Smooth muscle cell (in vitro differentiated cells): ENCODE measurements at regions not wholly inside any gene's neighbourhood (a gene's known extent, or its start where the extent isn't known, plus 50 kb on each side); places are given as distances from the start of the nearest gene placed in this dataset.

Experiments used
- DNase-seq: peaks from one replicate; lab custom pipeline; 2025; ENCODE audit not compliant: unreplicated experiment; lab: John Stamatoyannopoulos, UW
- H2AFZ ChIP-seq: fragments of 200-600 bp; sonication (generic); 2 replicates; pipeline ENCODE4 v1.6.0; 2016; ENCODE audit warnings: antibody characterized with exemption, low read depth, mild to moderate bottlenecking
- H3F3A ChIP-seq: fragments of 200-600 bp; sonication (generic); 2 replicates; pipeline ENCODE4 v1.6.0; 2017; ENCODE audit warnings: antibody characterized with exemption, low read depth
- H3K27ac ChIP-seq: fragments of 200-600 bp; sonication (generic); 2 replicates; pipeline ENCODE4 v1.5.1; 2016; ENCODE audit warnings: low read depth, mild to moderate bottlenecking
- H3K27me3 ChIP-seq: fragments of 200-600 bp; sonication (generic); 2 replicates; pipeline ENCODE4 v1.6.1; 2016; ENCODE audit warnings: low read depth, mild to moderate bottlenecking
- H3K36me3 ChIP-seq: fragments of 200-600 bp; sonication (generic); 2 replicates; pipeline ENCODE4 v1.5.1; 2016; ENCODE audit warnings: low read depth
- H3K4me1 ChIP-seq: fragments of 200-600 bp; sonication (generic); 2 replicates; pipeline ENCODE4 v1.5.1; 2016; ENCODE audit warnings: low read depth
- H3K4me2 ChIP-seq: fragments of 200-600 bp; sonication (generic); 2 replicates; pipeline ENCODE4 v1.6.0; 2016; ENCODE audit warnings: mild to moderate bottlenecking
- H3K4me3 ChIP-seq: fragments of 200-600 bp; sonication (generic); 2 replicates; pipeline ENCODE4 v1.5.1; 2016; ENCODE audit warnings: mild to moderate bottlenecking
- H3K79me2 ChIP-seq: fragments of 200-600 bp; sonication (generic); 2 replicates; pipeline ENCODE4 v1.6.0; 2016; ENCODE audit warnings: low read depth, mild to moderate bottlenecking
- H3K9ac ChIP-seq: fragments of 200-600 bp; sonication (generic); 2 replicates; pipeline ENCODE4 v1.6.0; 2016; ENCODE audit warnings: low read depth
- H3K9me3 ChIP-seq: fragments of 200-600 bp; sonication (generic); replicated peaks from 2 replicates; pipeline ENCODE4 v1.5.1; 2016; ENCODE audit warnings: low read depth
- H4K20me1 ChIP-seq: fragments of 200-600 bp; sonication (generic); 2 replicates; pipeline ENCODE4 v1.6.0; 2016; ENCODE audit warnings: low read depth
- CTCF ChIP-seq: fragments of 200-600 bp; sonication (generic); IDR thresholded peaks from 2 replicates; pipeline ENCODE4 v1.5.1; 2017; ENCODE audit warnings: borderline replicate concordance, mild to moderate bottlenecking, antibody characterized with exemption; ENCODE audit not compliant: insufficient read depth, poor library complexity, severe bottlenecking
- WGBS: methylation state at CpG from one replicate; pipeline ENCODE4 v1.1.7; 2016; ENCODE audit warnings: low lambda C conversion rate; 5-methylcytosine and 5-hydroxymethylcytosine counted together

- WGBS: 54% methylated on average over 5 of the region's 5 CpGs
- no peaks in the 10 kb centered on the region for H3K27me3 ChIP-seq
Observed at GRCh38 chr14:65943916-65944410, 531.4 kb downstream of the FUT8 start.

GRCh38 chr14:65945327-65945726 lies 532.8 kb downstream of the FUT8 start:
- H3K4me1 ChIP-seq: no peaks in the 10 kb centered on the region
- 56% methylated on average over 3 of the region's 3 CpGs for WGBS

More at GRCh38 chr14:65943916-65944410, 531.4 kb downstream of the FUT8 start:
- H3F3A ChIP-seq: no peaks in the 10 kb centered on the region
- no peak overlapping the region for H2AFZ ChIP-seq
- DNase-seq: no peak
- no peaks in the 10 kb centered on the region for H3K4me1 ChIP-seq
- H3K79me2 ChIP-seq: no peaks in the 10 kb centered on the region
- no peak overlapping the region for H3K4me3 ChIP-seq
- H3K9me3 ChIP-seq: no peaks in the 10 kb centered on the region
- no peaks in the 10 kb centered on the region for H3K36me3 ChIP-seq
- no peak for TF ChIP-seq CTCF
- no peak overlapping the region for H3K9ac ChIP-seq
- H4K20me1 ChIP-seq: no peaks in the 10 kb centered on the region
- peak overlapping the region; percentile 28 for H3K4me2 ChIP-seq
- H3K27ac ChIP-seq: peak overlapping the region; percentile 27

GRCh38 chr14:65946494-65946893 lies 534.0 kb downstream of the FUT8 start:
- H4K20me1 ChIP-seq: no peaks in the 10 kb centered on the region
- no peak overlapping the region for H3K4me3 ChIP-seq
- no peak overlapping the region for H3K27ac ChIP-seq
- H3K27me3 ChIP-seq: no peaks in the 10 kb centered on the region
- no peaks in the 10 kb centered on the region for H3K4me1 ChIP-seq
- DNase-seq: no peak
- H3K9me3 ChIP-seq: no peaks in the 10 kb centered on the region
- no peaks in the 10 kb centered on the region for H3K36me3 ChIP-seq
- no peak overlapping the region for H2AFZ ChIP-seq
- H3K9ac ChIP-seq: no peak overlapping the region
- TF ChIP-seq CTCF: no peak
- H3F3A ChIP-seq: no peaks in the 10 kb centered on the region
- no peak overlapping the region for H3K4me2 ChIP-seq
- 86% methylated on average over 4 of the region's 4 CpGs for WGBS
- no peaks in the 10 kb centered on the region for H3K79me2 ChIP-seq

More at GRCh38 chr14:65945327-65945726, 532.8 kb downstream of the FUT8 start:
- no peak for DNase-seq
- H3K27ac ChIP-seq: no peak overlapping the region
- no peaks in the 10 kb centered on the region for H4K20me1 ChIP-seq
- H3K4me2 ChIP-seq: no peak overlapping the region
- no peak overlapping the region for H3K9ac ChIP-seq
- H3K9me3 ChIP-seq: no peaks in the 10 kb centered on the region
- no peaks in the 10 kb centered on the region for H3K79me2 ChIP-seq
- no peaks in the 10 kb centered on the region for H3F3A ChIP-seq
- H3K4me3 ChIP-seq: no peak overlapping the region
- no peaks in the 10 kb centered on the region for H3K27me3 ChIP-seq
- H2AFZ ChIP-seq: no peak overlapping the region
- H3K36me3 ChIP-seq: no peaks in the 10 kb centered on the region
- no peak for TF ChIP-seq CTCF

GRCh38 chr14:65948302-65948701 lies 535.8 kb downstream of the FUT8 start:
- H3F3A ChIP-seq: no peaks in the 10 kb centered on the region
- no peak overlapping the region for H3K4me2 ChIP-seq
- no peaks in the 10 kb centered on the region for H3K36me3 ChIP-seq
- no peak for DNase-seq
- H3K9ac ChIP-seq: no peak overlapping the region
- no peaks in the 10 kb centered on the region for H3K79me2 ChIP-seq
- no peaks in the 10 kb centered on the region for H3K27me3 ChIP-seq
- no peaks in the 10 kb centered on the region for H3K4me1 ChIP-seq
- no peaks in the 10 kb centered on the region for H4K20me1 ChIP-seq
- no peak overlapping the region for H2AFZ ChIP-seq
- H3K9me3 ChIP-seq: no peaks in the 10 kb centered on the region
- H3K27ac ChIP-seq: no peak overlapping the region
- no peak overlapping the region for H3K4me3 ChIP-seq
- TF ChIP-seq CTCF: no peak
- WGBS: 31% methylated on average over 8 of the region's 8 CpGs
